Fibroblast of lung (primary cell): ENCODE measurements at regions not wholly inside any gene's neighbourhood (a gene's known extent, or its start where the extent isn't known, plus 50 kb on each side); places are given as distances from the start of the nearest gene placed in this dataset.

Source experiments
- CTCF ChIP-seq, 2 donors: IDR thresholded peaks in 1 of 2; conservative IDR thresholded peaks in 1 of 2; 1 replicate in 1 of 2; 2 replicates in 1 of 2; pipeline ENCODE4 v1.5.1; 2011 to 2012; ENCODE audit warnings: low read length in 2 of 2, control low read depth in 1 of 2, inconsistent platforms in 1 of 2, low read depth in 1 of 2, mild to moderate bottlenecking in 1 of 2
- EZH2 ChIP-seq: IDR thresholded peaks from 2 replicates; pipeline ENCODE4 v1.5.1; 2012; ENCODE audit warnings: low read length, control low read depth, mild to moderate bottlenecking; ENCODE audit errors: missing control alignments

- TF ChIP-seq EZH2 = no peak
- TF ChIP-seq CTCF (conservative IDR thresholded peaks at IDR 0.05 in 1 of 2, IDR thresholded peaks at IDR 0.05 in 1 of 2; ENCODE audit: low read depth in 1 of 2, low read length in 2 of 2) = no peak
Measured at GRCh38 chr7:13593854-13594253, 395.6 kb downstream of the ETV1 start.
